GM12864 (cell line): ENCODE measurements at regions not wholly inside any gene's neighbourhood (a gene's known extent, or its start where the extent isn't known, plus 50 kb on each side); places are given as distances from the start of the nearest gene placed in this dataset.

Experiments used
- DNase-seq: peaks from one replicate; pipeline ENCODE4 v3.0.0-alpha.2; 2011; ENCODE audit warnings: low read depth
- H3K4me3 ChIP-seq: 2 replicates; pipeline ENCODE4 v1.5.1; 2011; ENCODE audit warnings: mild to moderate bottlenecking, low read depth, low read length, control low read depth
- TF ChIP-seq, protein P1 (sequence below): IDR thresholded peaks from 2 replicates; pipeline ENCODE4 v1.5.1; 2011; ENCODE audit warnings: low read depth, mild to moderate bottlenecking, moderate library complexity, low read length, control low read depth, inconsistent platforms; ENCODE audit errors: missing control alignments

DNA sequence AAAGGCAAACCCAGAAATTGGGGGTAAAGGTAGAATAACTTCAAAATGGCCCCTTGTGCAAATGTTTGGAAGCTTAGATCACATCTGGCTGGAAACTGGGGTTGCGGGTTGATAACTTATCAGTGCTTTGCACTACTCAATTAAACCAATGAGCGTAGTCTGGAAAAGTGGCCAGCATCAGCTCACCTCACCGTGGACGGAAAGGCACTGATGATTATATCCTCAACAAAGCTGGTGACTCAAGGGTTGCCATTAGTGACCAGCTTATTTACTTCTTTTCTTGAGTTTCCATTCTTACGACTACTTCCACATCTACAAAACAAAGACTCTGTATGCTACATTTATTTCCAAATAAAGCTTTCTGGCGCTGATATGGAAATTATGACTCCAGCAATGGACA lies 198.5 kb upstream of the HEY2 start:
- TF ChIP-seq, protein P1, sequence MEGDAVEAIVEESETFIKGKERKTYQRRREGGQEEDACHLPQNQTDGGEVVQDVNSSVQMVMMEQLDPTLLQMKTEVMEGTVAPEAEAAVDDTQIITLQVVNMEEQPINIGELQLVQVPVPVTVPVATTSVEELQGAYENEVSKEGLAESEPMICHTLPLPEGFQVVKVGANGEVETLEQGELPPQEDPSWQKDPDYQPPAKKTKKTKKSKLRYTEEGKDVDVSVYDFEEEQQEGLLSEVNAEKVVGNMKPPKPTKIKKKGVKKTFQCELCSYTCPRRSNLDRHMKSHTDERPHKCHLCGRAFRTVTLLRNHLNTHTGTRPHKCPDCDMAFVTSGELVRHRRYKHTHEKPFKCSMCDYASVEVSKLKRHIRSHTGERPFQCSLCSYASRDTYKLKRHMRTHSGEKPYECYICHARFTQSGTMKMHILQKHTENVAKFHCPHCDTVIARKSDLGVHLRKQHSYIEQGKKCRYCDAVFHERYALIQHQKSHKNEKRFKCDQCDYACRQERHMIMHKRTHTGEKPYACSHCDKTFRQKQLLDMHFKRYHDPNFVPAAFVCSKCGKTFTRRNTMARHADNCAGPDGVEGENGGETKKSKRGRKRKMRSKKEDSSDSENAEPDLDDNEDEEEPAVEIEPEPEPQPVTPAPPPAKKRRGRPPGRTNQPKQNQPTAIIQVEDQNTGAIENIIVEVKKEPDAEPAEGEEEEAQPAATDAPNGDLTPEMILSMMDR = no peak
- DNase-seq = no peak
- H3K4me3 ChIP-seq = no peak overlapping the region

DNA sequence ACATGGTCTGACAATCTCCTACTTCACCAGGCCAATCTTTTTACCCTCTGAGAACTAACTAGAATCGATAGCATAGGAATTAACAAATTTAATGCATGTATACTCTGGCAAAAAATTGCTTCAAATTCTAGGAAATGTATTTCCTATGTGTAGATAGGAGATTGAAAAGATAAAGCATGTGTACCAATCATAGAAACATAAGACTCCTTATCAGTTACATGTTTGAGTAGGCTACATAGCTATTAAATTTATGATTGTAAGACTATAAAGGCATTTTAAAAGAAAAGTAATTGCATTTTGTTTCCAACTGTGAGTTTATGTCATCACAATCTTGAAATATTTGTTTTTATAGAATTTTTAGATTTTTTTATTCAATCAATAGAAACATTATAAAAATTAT lies 196.6 kb upstream of the HEY2 start:
- no peak overlapping the region for H3K4me3 ChIP-seq
- TF ChIP-seq, protein P1 = no peak
- DNase-seq = no peak

DNA sequence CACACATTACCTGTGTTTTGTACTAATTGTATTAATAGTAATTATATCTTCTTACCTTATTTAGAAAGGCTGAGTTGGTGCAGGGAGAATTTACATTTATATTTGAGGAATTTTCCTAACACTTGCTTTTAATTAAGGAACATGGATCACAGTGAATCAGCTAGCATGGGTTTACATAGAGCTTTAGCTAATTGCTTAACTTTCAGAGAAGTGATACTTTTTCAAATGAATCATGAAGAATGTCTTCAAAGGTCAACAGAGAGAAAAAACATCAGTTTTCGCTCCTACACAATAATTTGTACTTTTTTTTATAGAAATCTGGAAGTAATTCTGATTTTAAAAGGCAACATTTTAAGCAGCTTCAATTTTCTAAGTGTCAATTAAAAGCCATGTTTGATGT lies 195.0 kb upstream of the HEY2 start:
- TF ChIP-seq, protein P1 = no peak

DNA sequence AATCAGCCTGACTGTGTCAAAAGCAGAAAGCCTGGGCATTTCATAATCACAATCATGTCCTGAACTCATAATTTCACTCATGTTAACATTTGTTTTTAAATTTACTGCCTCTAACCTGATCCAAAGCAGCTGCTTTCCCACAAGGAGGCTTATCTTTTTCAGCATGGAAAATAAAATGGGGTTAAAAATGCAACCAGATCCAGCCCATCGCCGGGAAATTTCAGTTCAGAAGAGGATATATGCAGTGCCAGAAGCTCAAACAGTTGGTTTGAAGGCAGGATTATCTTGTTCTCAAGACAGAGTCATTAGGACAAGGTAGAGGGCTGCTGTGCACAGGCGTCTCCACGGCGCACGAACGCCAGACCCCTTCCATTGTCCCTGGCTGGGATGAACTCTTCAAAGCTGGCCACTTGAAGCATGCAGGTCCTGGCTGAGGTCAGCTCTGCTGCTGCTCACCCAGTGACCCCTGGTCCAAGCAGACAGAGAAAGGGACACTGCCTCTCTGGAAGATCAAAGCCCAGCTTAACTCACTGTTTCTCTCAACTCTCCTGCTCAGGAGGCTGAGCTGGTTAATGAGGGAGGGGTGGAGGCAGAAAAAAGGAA lies 191.1 kb upstream of the HEY2 start:
- no peak for DNase-seq
- TF ChIP-seq, protein P1 = no peak
- no peak overlapping the region for H3K4me3 ChIP-seq

More for the DNA sequence above, 195.0 kb upstream of the HEY2 start:
- no peak for DNase-seq
- no peak overlapping the region for H3K4me3 ChIP-seq

DNA sequence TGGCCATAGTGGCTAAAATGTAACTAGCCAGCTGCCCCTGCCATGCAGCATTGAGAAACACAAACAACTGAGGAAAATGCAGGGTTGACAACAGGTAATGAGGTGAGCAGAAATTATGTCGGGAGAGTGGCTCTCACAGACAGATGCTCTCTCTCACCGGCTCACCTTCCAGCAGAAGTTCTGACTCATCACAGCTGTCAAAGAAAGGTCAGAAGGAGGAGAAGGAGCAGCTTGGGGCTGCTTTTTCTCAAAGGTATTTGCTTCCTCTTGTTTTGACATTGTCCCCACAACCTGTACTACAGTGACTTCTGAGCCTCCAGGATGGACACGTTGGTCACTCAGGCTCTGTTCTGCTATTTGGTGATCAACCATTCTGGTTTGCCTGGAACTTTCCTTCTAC lies 190.5 kb upstream of the HEY2 start:
- no peak for DNase-seq
- TF ChIP-seq, protein P1 = no peak
- no peak overlapping the region for H3K4me3 ChIP-seq

DNA sequence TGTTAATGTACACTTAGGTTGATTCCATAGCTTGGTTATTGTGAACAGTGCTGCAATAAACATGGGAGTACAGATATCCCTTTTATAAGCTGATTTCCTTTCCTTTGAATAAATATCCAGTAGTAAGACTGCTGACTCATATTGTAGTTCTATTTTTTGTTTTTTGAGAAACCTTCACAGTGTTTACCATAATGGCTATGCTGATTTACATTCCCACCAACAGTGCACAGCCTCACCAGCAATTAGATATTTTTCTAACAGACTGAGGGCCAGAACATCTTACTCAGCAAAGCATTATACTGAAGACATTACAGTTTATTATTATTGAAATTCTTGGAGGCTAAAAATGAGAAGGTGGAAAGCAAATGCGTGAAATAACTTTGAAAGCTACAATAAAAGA lies 187.3 kb upstream of the HEY2 start:
- TF ChIP-seq, protein P1 = no peak
- no peak for DNase-seq
- H3K4me3 ChIP-seq = no peak overlapping the region

DNA sequence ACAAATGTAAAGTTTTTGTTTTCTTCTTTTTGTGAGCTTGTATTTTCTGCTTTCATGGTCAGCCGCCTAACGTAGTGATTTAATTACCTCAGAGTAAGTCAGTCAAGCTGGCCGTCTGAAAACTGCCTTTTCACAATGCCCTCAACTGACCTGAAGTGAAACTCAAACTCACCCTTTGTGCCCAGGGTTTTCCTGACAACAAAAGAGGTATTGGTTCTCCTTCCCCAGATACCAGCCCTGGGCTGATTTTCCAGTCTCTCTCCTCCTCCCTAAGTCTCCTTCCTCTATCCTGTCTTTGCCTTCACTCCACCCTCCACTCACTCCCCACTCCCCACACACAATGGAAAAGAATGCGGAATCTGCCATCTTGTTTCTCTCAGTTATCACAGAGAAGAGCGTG lies 184.5 kb upstream of the HEY2 start:
- H3K4me3 ChIP-seq = no peak overlapping the region
- no peak for DNase-seq
- TF ChIP-seq, protein P1 = no peak
